AG10803 (cell line): ENCODE measurements at regions not wholly inside any gene's neighbourhood (a gene's known extent, or its start where the extent isn't known, plus 50 kb on each side); places are given as distances from the start of the nearest gene placed in this dataset.

Experiments used
- DNase-seq: peaks from one replicate; pipeline ENCODE4 v3.0.0; 2010; ENCODE audit warnings: low read depth
- H3K4me3 ChIP-seq: 2 replicates; pipeline ENCODE4 v1.5.1; 2011; ENCODE audit warnings: mild to moderate bottlenecking, low read length, control low read depth
- TF ChIP-seq, protein P1 (sequence below): conservative IDR thresholded peaks from 2 replicates; pipeline ENCODE4 v1.5.1; 2011; ENCODE audit warnings: mild to moderate bottlenecking, low read length, control low read depth, inconsistent platforms

DNA sequence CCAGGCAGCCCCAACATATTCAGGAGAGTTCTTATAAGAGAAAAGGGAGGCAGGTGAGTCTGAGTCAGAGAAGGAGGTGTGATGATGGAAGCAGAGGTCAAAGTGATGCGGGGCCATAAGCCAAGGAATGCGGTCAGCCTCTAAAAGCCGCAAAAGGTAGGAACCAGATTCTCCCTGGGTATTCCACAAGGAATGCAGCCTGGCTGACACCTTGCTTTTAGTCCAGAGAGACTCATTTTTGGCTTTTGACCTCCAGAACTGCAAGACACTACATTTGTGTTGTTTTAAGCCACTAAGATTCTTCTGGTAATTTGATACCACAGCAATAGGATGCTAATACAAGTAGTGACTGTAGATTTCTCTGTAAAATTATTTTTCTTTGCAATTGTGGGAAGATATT, 151.5 kb upstream of the EEPD1 start:
- TF ChIP-seq, protein P1, sequence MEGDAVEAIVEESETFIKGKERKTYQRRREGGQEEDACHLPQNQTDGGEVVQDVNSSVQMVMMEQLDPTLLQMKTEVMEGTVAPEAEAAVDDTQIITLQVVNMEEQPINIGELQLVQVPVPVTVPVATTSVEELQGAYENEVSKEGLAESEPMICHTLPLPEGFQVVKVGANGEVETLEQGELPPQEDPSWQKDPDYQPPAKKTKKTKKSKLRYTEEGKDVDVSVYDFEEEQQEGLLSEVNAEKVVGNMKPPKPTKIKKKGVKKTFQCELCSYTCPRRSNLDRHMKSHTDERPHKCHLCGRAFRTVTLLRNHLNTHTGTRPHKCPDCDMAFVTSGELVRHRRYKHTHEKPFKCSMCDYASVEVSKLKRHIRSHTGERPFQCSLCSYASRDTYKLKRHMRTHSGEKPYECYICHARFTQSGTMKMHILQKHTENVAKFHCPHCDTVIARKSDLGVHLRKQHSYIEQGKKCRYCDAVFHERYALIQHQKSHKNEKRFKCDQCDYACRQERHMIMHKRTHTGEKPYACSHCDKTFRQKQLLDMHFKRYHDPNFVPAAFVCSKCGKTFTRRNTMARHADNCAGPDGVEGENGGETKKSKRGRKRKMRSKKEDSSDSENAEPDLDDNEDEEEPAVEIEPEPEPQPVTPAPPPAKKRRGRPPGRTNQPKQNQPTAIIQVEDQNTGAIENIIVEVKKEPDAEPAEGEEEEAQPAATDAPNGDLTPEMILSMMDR, result no peak

DNA sequence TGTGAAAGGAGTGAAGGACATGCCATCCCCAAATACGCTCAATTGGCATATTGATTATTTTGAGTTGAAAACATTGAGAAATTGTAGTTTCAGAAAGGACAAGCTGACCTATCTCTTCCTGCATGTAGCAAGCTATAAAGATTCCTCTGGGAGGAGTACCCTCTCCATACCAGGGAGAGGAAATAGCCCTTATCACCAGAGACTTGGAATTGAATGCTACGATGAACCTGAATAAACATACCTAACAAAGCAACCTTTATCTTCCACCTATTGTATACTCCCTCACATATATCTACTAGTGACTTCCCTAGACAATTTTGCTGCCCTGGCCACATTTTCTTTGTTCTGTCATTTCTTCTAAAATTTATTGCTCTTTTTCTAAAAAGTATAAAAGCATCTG, 150.2 kb upstream of the EEPD1 start:
- no peak overlapping the region for H3K4me3 ChIP-seq
- no peak for DNase-seq
- TF ChIP-seq, protein P1, result no peak

More for the DNA sequence above, 151.5 kb upstream of the EEPD1 start:
- no peak overlapping the region for H3K4me3 ChIP-seq
- no peak for DNase-seq

DNA sequence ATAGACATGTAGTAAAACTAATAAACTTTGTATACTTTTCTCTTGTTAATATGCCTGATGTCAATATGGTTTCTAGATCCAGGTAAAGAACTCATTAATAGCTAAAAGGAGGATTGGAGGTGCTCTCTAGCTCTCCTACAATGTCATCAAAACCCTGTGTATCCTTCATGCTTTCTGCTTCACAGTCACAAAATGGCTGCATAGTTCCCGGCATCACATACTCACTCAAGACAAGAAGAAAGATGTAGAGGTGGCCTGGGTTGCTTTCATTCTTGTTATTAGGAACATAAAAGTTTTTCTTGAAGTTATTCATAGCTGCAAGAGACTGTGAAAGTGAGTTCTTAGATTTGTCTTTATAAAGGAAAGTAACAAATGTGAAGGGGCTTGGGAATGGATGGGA, 149.7 kb upstream of the EEPD1 start:
- TF ChIP-seq, protein P1, result no peak
- no peak overlapping the region for H3K4me3 ChIP-seq

DNA sequence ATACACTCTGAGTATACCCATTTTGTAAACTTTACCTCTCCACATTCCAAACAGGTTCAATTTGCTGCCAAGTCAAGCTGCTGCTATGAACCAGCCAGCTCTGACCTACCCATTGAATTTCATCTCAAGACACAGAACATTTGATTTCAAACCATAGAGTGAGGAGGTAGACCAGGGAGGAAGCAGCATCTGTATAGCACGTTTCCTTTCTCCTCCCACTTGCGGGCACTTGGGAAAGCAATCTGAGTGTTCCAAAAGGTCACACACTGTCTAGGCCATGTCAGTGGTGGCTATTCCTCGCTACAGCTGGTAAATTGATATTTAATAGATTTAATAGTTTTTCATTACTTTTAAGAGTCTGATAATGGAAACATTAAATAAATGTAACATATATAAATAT, 147.8 kb upstream of the EEPD1 start:
- no peak for DNase-seq
- TF ChIP-seq, protein P1, result no peak
- H3K4me3 ChIP-seq, result no peak overlapping the region

More for the DNA sequence above, 149.7 kb upstream of the EEPD1 start:
- no peak for DNase-seq

DNA sequence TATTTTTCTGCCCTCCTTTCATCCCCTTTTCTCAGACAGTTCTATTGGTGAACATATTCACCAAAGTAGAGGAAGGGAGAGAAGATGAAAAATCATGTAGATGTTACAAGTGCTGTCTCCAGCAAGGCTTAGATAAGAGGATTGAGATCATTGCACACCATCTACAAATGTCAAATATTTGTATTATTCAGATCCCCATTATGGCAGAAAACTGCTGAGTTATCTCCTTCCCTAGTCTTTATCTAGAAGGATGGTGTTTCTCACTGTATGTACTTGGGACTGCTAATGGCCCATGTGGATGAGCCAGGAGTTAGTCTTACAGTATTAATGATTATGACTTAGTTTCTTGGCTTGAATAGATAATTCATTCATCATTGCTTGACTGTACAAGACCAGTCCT, 147.2 kb upstream of the EEPD1 start:
- no peak overlapping the region for H3K4me3 ChIP-seq
- no peak for DNase-seq
- TF ChIP-seq, protein P1, result no peak

DNA sequence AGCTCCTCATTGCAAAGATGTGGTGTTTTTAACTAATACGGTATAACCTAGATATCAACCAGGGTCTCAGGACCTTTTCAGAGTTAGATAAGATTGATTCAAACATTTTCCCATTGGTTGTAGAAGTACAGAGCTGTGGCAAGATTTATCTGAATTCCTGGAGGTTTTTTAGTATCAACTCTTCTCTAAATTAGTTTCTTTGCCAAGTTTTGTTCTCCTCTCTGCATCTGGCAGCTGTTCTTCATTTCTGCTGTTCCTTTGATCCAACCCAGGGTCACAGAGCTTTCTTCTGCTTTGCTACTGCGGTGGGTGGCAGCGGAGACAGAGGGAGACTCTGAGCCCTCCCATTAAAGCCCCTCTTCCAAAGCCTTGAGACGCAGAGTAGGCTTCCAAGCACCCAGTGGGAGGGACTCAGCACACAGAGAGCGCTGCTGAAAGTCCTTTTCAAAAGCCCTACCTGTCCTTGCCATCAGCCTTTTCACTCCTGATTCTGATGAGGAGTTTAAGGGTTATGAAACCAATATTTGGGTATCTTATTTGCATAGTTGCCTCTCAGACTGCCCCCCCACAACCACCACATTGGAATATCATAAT, 146.3 kb upstream of the EEPD1 start:
- TF ChIP-seq, protein P1, result no peak
- no peak for DNase-seq
- no peak overlapping the region for H3K4me3 ChIP-seq

DNA sequence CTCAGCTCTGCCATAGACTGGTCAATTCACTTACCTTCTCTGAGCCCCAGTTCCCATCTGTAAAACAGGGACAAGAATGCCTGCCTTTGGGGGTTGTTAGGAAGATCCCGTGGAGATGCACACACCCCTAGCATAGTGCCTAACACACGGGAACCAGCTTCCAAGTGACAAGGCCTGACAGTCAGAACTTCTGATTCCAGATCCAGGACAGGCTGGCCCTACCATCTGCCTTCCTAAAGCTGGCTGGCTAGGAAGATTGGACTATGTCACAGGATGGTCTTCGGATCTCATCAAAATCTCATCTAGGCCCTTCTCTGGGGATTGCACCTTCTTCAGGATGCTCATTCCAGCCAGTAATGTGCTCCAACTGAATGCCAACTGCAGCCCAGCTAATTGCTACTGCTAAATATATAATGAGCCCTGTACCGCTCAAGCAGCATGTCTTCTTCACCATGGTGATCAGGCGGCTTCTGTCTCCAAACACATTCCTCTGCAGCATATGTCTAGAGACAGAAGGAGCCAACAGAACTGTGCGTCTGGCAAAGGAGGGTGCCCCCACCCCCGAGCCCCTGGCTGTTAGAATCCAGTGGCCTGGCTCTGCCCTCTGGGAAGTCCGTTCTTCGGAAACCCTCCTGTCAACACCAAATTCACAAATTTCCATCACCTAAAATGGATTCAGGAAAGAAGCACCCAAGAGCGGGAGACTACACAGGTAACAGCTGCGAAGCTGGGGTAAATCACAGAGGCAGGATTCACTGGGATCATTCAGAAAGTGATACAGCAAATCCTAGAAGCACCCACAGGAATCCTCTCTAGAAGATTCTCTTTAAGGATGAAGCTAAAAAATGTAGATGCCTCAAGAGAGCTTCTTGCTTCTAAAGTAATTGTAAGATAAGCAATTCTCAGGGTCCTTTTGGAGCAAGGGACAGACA, 142.1 kb upstream of the EEPD1 start:
- TF ChIP-seq, protein P1, result no peak
- DNase-seq, result no peak
- no peak overlapping the region for H3K4me3 ChIP-seq
